GM06990 (cell line): ENCODE measurements at regions not wholly inside any gene's neighbourhood (a gene's known extent, or its start where the extent isn't known, plus 50 kb on each side); places are given as distances from the start of the nearest gene placed in this dataset.

Source experiments
- DNase-seq: peaks from one replicate; pipeline ENCODE4 v3.0.0-alpha.2; 2011; ENCODE audit not compliant: insufficient read length; ENCODE audit errors: extremely low read depth
- H3K27me3 ChIP-seq: replicated peaks from 2 replicates; pipeline ENCODE4 v1.6.0; 2011; ENCODE audit warnings: low read length; ENCODE audit not compliant: control insufficient read depth, insufficient read depth
- H3K36me3 ChIP-seq: 2 replicates; pipeline ENCODE4 v1.5.1; 2011; ENCODE audit warnings: low read length; ENCODE audit not compliant: control insufficient read depth, insufficient read depth
- H3K4me3 ChIP-seq: replicated peaks from 2 replicates; pipeline ENCODE4 v1.5.1; 2011; ENCODE audit warnings: low read depth, mild to moderate bottlenecking, control low read depth, low read length
- TF ChIP-seq, protein P1 (sequence below): IDR thresholded peaks from 2 replicates; pipeline ENCODE4 v1.5.1; 2011; ENCODE audit warnings: low read length, control low read depth, mild to moderate bottlenecking, inconsistent platforms; ENCODE audit not compliant: insufficient read depth, poor library complexity, severe bottlenecking

DNA sequence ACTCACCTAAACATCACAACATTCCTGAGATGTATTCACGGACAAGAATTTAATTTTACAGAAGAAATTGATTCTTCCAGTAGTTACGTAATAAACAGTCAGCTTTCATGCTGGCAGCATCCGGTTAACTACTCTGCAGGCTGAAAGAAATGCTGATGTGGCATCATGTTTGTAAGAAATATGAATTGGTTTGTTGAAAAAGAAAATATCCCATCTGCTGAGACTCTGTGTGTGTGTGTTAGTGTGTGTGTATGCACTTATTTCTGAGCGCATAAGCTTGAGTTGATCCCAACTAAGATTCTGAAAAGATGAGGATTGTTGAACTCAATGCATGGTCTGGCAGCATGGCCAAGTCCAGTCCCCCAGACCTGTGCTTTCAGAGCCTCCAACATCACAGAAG lies 74.3 kb upstream of the FAM216B start:
- Histone ChIP-seq H3K4me3 (no peak overlapping the region), H3K27me3 (no peaks in the 10 kb centered on the region), H3K36me3 (no peaks in the 10 kb centered on the region)
- no peak for DNase-seq
- TF ChIP-seq, protein P1, sequence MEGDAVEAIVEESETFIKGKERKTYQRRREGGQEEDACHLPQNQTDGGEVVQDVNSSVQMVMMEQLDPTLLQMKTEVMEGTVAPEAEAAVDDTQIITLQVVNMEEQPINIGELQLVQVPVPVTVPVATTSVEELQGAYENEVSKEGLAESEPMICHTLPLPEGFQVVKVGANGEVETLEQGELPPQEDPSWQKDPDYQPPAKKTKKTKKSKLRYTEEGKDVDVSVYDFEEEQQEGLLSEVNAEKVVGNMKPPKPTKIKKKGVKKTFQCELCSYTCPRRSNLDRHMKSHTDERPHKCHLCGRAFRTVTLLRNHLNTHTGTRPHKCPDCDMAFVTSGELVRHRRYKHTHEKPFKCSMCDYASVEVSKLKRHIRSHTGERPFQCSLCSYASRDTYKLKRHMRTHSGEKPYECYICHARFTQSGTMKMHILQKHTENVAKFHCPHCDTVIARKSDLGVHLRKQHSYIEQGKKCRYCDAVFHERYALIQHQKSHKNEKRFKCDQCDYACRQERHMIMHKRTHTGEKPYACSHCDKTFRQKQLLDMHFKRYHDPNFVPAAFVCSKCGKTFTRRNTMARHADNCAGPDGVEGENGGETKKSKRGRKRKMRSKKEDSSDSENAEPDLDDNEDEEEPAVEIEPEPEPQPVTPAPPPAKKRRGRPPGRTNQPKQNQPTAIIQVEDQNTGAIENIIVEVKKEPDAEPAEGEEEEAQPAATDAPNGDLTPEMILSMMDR: no peak

DNA sequence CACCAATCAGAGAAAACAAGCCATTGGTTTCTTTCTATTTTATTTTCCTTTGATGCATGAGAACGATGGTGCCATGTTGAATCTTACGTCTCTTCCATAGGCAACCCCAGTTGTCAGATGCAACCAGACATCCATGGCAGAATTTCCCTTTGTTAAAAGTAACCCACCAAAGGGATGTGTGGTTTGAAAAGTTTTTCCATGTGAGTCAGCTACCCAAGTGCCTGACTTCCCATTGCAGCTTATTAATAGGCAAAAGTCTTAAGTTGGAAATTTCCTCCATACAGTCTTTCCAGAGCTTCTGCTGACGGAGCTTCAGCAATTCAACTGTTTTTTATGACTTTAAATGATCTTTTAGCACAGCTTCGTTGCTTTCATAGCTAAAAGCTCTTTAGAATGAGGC lies 73.8 kb upstream of the FAM216B start:
- H3K4me3 ChIP-seq: no peak overlapping the region
- DNase-seq: no peak
- no peaks in the 10 kb centered on the region for H3K36me3 ChIP-seq
- no peaks in the 10 kb centered on the region for H3K27me3 ChIP-seq
- TF ChIP-seq, protein P1: no peak

DNA sequence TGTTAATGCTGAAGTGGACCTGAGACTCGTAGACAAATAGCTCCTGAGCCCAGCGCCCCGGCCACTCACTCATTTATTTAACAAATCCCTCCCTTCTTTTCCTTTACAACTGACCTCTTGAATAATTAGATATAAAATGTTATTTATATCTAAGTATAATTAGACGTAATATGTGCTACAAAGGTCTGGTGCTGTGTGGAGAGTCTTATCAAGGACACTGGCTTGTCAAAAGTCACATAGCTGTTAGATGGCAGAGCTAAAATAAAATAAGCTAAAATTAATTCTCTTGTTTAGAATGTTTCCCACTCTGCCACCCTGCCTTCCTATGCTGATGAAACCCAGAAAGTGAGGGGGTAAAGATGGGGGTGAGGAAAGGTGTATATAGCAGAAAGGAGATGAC lies 73.0 kb upstream of the FAM216B start:
- TF ChIP-seq, protein P1: no peak
- no peaks in the 10 kb centered on the region for H3K36me3 ChIP-seq
- DNase-seq: no peak
- H3K4me3 ChIP-seq: no peak overlapping the region
- no peaks in the 10 kb centered on the region for H3K27me3 ChIP-seq

DNA sequence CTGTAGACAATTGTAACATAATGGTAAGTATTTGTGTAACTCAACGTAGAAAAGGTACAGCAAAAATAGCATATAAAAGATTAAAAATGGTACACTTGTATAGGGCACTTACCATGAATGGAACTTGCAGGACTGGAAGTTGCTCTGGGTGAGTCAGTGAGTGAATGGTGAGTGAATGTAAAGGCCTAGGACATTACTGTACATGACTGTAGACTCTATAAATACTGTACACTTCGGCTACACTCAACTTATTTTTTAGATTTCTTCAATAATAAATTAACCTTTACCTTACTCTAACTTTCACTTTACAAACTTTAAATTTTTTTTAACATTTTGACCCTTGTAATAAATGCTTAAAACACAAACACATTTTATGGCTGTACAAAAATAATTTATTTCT lies 72.1 kb upstream of the FAM216B start:
- H3K36me3 ChIP-seq: no peaks in the 10 kb centered on the region
- H3K4me3 ChIP-seq: no peak overlapping the region
- TF ChIP-seq, protein P1: no peak
- H3K27me3 ChIP-seq: no peaks in the 10 kb centered on the region
- DNase-seq: no peak

DNA sequence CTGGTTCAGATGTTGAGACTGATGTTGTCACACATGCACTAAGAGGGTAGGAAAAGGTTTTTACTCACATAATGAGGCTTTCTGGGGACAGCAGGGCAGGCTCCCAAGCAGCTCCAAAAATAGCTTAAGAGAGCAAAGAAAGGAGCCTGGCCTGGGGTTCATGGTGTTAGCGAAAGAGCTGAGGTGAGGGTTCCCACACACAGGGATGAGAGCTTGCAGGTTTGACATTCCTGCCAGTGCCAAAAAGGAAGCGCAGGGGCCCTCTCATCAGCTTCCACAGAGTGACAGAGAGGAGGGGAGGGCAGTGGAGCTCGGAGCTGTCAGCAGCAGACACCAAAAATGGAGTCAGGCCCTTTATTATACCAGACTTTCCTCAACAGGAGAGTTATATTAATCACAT lies 65.5 kb upstream of the FAM216B start:
- TF ChIP-seq, protein P1: no peak
- H3K27me3 ChIP-seq: peaks cover 1% of the 10 kb centered on the region; the same call in 1 of the 2 replicates
- H3K36me3 ChIP-seq: no peaks in the 10 kb centered on the region
- H3K4me3 ChIP-seq: no peak overlapping the region
- no peak for DNase-seq

DNA sequence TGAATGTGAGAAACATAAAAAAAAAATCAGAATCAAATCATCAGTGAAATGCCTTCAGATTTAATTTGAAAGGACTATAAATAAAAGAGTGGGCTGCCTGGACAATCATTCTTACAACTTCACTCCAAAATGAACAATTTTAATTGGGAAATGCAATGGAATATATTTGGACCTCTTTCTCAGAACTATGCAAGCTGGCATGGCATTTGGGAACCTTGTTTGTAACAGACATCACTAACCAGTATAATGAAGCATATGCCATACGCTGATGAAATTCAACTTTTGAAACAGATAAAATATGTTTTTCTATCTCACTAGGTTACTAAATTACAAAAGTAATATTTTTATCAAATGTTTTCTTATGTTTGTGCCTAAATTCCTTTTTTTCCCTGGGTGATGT lies 64.2 kb upstream of the FAM216B start:
- TF ChIP-seq, protein P1: no peak
- Histone ChIP-seq H3K27me3 (peaks cover 1% of the 10 kb centered on the region; the same call in 1 of the 2 replicates), H3K36me3 (no peaks in the 10 kb centered on the region), H3K4me3 (no peak overlapping the region)
- DNase-seq: no peak
